ENCODE measurements at regions not wholly inside any gene's neighbourhood (a gene's known extent, or its start where the extent isn't known, plus 50 kb on each side); places are given as distances from the start of the nearest gene placed in this dataset.

- TF ChIP-seq RERE (CRISPR knock-in tag; IDR thresholded peaks at IDR 0.05; ENCODE audit: low read depth): no peak
- no peak for TF ChIP-seq SMAD9 (CRISPR knock-in tag; IDR thresholded peaks at IDR 0.05)
- TF ChIP-seq RFXAP (CRISPR knock-in tag; IDR thresholded peaks at IDR 0.05; ENCODE audit: borderline replicate concordance): no peak
- TF ChIP-seq HNF4A (CRISPR knock-in tag; IDR thresholded peaks at IDR 0.05): no peak
- no peak for TF ChIP-seq NFKBIZ (CRISPR knock-in tag; IDR thresholded peaks at IDR 0.05)
- TF ChIP-seq ZFP62 (CRISPR knock-in tag; IDR thresholded peaks at IDR 0.05): no peak
- TF ChIP-seq ZNF501 (CRISPR knock-in tag; IDR thresholded peaks at IDR 0.05): no peak
- TF ChIP-seq SALL1 (CRISPR knock-in tag; IDR thresholded peaks at IDR 0.05): no peak
- TF ChIP-seq HMGXB3 (CRISPR knock-in tag; IDR thresholded peaks at IDR 0.05; ENCODE audit: borderline replicate concordance): no peak
- no peak for TF ChIP-seq ZNF550 (CRISPR knock-in tag; IDR thresholded peaks at IDR 0.05; ENCODE audit: borderline replicate concordance)
- no peak for TF ChIP-seq RFX1 (IDR thresholded peaks at IDR 0.05)
- no peak for TF ChIP-seq PAXIP1 (CRISPR knock-in tag; conservative IDR thresholded peaks at IDR 0.05)
Measured at GRCh38 chr22:49310354-49310753, 517.3 kb downstream of the BRD1 start (continued).

Data from HepG2 (cell line).